DMS 273 treated with DMSO at 0.1 percent for 48 hours (cell line): ENCODE measurements at regions not wholly inside any gene's neighbourhood (a gene's known extent, or its start where the extent isn't known, plus 50 kb on each side); places are given as distances from the start of the nearest gene placed in this dataset.

Experiments
- DNase-seq: peaks from one replicate; lab custom pipeline; 2025; lab: John Stamatoyannopoulos, UW

GRCh38 chr5:174191076-174191475, 145.6 kb downstream of the NSG2 start:
- no peak for DNase-seq

DNA sequence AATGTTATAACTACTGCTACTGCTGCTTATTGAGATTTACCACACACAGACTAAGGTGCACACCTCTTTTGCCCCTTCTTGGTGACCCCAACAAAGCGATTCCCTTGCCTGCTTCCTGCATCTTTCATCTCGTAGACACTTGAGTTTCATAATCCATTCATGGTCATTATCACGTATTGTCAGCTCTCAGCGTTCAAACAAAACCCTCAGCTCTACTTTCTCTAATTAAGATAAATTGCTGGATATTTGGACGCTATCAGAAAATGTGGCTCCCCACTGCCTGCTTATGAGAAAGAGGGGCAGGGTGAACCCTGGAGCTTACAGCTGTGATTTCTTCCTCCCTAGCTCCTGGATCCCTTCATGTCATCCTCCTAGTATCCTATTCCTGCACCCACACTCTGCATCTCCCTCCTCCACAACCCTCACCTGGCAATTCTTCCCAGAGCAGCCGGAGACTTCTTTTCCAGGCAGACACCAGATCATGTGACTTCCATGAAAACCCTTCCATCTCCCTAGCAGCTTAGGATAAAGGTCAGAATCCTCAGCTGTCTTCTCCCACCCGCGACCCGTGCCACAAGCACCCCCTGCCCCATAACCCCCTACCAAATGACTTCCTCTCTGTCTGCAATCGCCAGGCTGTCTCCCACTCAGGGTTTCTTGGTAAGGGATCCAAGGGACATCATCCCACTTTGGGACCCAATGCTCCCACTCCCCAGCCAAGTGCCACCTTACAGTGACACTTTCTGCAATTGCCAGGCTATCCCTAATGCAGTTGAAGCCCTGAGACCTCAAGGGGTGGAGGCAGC, 146.5 kb downstream of the NSG2 start:
- no peak for DNase-seq

GRCh38 chr5:174192901-174193300, 147.4 kb downstream of the NSG2 start:
- no peak for DNase-seq

DNA sequence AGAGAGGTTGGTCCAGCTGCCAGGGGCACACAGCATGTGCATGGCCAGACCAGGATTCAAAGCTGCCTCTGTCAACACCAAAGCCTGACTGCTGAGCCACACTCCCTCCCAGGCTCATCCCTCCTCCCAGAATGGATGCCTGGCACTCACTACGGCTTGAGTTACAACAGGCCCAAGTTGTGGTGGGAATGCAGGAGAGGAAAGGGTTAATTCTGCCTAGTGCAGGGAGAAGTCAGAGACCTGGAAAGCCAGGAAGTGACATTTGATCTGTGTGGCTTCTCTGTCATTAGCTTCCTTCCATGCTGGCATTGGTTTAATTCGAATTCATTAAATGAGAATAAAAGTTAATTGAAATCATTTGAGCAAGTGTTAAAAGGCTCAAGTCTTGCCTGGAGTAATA, 150.0 kb downstream of the NSG2 start:
- DNase-seq: no peak

GRCh38 chr5:174197929-174198328, 152.4 kb downstream of the NSG2 start:
- no peak for DNase-seq

DNA sequence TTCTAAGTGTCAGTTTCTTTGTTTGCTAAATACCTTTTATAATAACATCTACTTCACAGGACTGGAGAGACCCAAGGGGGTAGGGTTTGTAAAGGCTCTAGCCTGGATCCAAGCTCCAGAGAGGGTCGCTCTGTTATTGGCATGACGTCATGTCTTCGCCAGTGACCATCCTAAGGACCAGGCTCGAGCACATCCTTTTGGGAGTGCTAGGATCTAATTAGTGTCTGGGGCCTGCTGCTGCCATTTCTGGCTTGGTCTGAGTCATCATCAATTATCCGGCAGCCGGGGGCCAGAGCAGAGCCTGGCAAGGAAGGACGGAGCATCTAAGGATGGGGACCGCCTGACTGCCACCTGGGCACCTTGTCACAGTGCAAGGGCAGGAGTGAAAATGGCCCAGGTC, 153.0 kb downstream of the NSG2 start:
- no peak for DNase-seq

- DNase-seq: no peak
Observed at GRCh38 chr5:174202996-174203395, 157.5 kb downstream of the NSG2 start.

- no peak for DNase-seq
Observed at GRCh38 chr5:174204535-174205313, 159.2 kb downstream of the NSG2 start.

DNA sequence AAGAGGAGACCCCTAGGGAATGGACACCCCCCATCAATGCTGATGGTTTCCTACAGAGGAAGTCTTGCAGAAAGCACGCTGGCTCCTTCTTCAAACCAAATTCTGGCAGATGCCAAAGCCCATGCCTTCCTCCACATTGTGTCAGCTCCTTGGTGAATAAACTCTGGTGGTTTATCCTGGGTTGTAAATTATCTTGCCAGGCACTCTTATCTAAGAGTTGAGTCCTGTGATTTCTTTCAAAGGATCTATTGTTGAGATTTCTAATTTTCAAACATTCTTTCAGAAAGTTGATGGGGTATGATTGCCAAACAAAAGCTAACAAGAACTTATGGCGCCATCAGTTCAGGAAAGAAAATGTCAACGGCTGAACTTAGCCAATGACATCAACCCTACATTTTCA, 160.4 kb downstream of the NSG2 start:
- DNase-seq: no peak

DNA sequence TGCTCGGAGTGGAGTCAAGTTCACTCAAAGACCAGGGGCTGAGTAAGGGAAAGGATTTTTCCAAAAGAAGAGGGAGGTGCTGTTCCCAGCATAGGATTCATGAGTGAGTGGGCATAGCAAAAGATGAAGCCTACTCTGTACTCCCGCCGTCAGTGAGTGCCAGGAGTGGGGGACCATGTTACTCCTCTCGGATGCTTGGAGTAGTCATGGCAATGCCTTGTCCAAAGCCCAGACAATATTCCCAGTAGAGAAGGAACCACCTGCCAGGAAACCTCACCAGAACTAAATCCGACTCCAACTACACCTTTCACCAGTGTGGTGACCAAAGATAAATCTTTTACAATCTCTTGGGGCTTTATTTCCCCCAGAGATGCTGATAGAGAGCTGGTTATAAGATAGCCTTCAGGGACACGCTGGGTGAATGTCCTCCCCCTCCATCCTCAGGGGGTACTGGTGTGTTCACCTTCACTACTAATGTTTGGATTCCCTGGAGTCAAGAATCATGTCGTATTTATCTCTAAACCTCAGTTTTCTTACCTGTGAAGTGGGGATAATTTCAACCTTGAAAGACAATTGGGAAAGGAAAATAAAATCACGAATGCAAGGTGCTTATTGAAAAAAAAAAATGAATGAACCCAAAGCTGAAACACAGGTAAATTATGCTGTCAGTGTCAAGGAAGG, 165.2 kb downstream of the NSG2 start:
- no peak for DNase-seq

- no peak for DNase-seq
Observed at GRCh38 chr5:174211277-174211626, 165.7 kb downstream of the NSG2 start.

GRCh38 chr5:174217527-174217926, 172.0 kb downstream of the NSG2 start:
- no peak for DNase-seq

GRCh38 chr5:174218162-174218561, 172.7 kb downstream of the NSG2 start:
- no peak for DNase-seq

DNA sequence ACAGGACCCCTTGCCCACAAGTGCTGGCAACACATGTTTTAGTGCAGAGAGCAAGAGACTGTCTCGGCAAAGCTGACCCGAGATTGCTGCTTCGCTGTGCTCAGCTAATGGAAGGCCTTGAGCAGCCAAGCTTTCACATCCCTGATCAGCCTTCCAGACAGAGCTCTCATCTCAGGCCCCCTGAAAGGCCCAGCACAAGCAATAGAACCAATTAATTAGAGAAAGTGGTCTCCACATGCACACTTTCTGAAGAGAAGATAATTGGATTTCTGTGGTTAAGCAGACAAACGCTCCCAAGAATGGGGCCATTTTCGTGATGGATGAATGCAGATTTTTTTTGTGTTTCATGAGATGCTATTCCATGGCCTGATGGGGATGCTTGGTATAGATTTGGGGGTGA, 174.9 kb downstream of the NSG2 start:
- DNase-seq: no peak

GRCh38 chr5:174221436-174221835, 175.9 kb downstream of the NSG2 start:
- DNase-seq: no peak

GRCh38 chr5:174221946-174222345, 176.4 kb downstream of the NSG2 start:
- no peak for DNase-seq

GRCh38 chr5:174222891-174223290, 177.4 kb downstream of the NSG2 start:
- DNase-seq: no peak

DNA sequence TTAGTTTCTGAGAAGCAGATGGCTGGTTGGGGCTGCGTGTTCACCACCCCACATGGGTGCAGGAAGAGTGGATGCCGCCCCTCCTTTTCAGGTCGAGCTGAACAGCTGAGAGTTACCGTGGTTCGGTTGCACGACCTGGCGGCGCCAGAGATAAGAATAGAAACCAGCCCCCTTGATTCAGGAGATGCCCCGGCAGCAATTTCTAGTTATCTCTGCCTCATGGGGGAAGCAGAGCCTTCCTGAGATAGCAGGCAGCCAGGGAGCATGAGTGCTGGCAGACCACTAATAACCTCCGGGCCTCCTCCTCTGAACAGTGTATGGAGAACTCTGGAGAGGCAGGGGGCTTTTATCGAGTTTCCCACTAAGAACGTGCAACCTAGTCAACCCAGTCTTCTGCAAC, 177.8 kb downstream of the NSG2 start:
- DNase-seq: no peak

- no peak for DNase-seq
Observed at GRCh38 chr5:174229068-174229467, 183.6 kb downstream of the NSG2 start.

DNA sequence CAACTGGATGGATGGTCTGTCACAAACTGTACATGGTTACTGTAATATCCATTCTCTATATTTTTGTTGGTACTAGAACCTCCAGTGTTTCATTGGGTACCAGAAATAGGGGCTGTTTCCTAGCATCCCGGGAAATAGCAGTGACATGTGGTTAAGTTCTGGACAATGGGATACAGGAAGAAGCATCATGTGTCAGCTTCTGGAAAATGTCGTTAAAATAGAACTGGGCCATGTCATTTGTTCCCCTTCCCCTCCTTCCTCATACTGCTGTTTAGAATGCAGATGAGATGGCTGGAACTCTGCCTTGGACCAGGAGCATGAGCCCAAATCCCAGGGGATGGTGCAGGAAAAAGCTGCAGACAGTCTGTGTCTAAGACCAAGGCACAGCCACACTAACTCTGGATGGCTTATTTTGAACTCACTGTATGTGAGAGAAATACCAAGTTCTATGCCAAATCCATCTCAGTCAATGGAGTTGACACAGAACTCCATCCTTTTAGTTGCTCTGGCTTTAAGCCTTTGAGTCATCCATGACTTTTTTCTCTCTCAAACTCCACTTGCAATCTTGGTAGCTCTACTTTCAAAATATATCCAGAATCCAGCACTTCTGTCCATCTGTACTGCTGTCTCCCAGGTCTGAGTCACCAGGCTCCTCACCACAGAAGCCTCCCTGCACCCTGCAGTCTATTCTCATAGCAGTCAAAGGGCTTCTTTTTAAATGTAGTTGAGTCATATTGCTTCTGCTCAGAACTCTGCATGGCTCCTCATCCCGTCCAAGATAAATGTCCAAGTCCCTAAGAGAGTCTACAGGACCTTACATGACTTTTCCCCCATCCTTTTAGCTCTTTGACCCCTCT, 184.2 kb downstream of the NSG2 start:
- no peak for DNase-seq

DNA sequence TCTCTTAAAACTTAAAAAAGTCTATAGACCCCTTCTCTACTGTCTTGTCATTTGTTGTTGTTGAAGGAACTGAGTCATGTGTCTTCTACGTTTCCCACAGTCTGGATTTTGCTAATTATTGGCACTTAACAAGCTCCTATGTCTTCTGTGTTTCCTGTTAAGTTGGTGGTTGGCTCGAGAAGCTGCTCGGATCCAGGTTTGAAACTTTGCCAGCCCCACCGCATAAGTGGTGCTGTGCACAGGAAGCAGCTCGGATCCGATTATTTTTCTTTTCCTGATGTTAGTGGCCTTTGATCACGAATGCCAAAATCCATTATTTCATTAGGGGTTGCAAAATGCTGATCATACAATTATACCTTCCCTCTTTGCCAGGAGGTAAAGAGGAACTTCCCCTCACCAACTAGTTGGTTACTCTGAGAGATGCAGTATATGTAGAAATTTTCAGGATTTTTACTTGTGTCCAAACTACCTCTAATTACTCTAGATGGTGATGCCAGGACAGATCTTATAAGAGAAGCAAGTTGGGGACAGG, 186.5 kb downstream of the NSG2 start:
- no peak for DNase-seq

GRCh38 chr5:174234388-174234787, 188.9 kb downstream of the NSG2 start:
- DNase-seq: no peak
